ENCODE measurements at regions not wholly inside any gene's neighbourhood (a gene's known extent, or its start where the extent isn't known, plus 50 kb on each side); places are given as distances from the start of the nearest gene placed in this dataset.

- Histone ChIP-seq H3K9me3 (ENCODE audit: severe bottlenecking) (no peaks in the 10 kb centered on the region), H3K36me3 (no peaks in the 10 kb centered on the region), H3K4me3 (ENCODE audit: low read depth, low read length) (no peak overlapping the region), H3K27me3 (ENCODE audit: insufficient read depth, low read depth, severe bottlenecking) (peaks cover 75% of the 10 kb centered on the region), H3K27ac (no peak overlapping the region)
- TF ChIP-seq CTCF (IDR thresholded peaks at IDR 0.05; ENCODE audit: low read depth, low read length), result no peak
- DNase-seq, result no peak
Observed at GRCh38 chr3:46120983-46121382, 87.1 kb downstream of the CCR1 start.

GRCh38 chr3:46119709-46120498, 88.2 kb downstream of the CCR1 start:
- Histone ChIP-seq H3K4me3 (ENCODE audit: low read depth, low read length) (no peak overlapping the region), H3K9me3 (ENCODE audit: severe bottlenecking) (no peaks in the 10 kb centered on the region), H3K27me3 (ENCODE audit: insufficient read depth, low read depth, severe bottlenecking) (peaks cover 76% of the 10 kb centered on the region), H3K27ac (no peak overlapping the region), H3K36me3 (no peaks in the 10 kb centered on the region)
- TF ChIP-seq CTCF (IDR thresholded peaks at IDR 0.05; ENCODE audit: low read depth, low read length), result no peak
- DNase-seq, result no peak

GRCh38 chr3:46119253-46119652, 88.9 kb downstream of the CCR1 start:
- peaks cover 76% of the 10 kb centered on the region for H3K27me3 ChIP-seq (ENCODE audit: insufficient read depth, low read depth, severe bottlenecking)
- H3K36me3 ChIP-seq, result no peaks in the 10 kb centered on the region
- H3K4me3 ChIP-seq (ENCODE audit: low read depth, low read length), result no peak overlapping the region
- H3K9me3 ChIP-seq (ENCODE audit: severe bottlenecking), result no peaks in the 10 kb centered on the region
- no peak overlapping the region for H3K27ac ChIP-seq
- no peak for TF ChIP-seq CTCF (IDR thresholded peaks at IDR 0.05; ENCODE audit: low read depth, low read length)
- DNase-seq, result no peak

GRCh38 chr3:46116996-46117395, 89.7 kb upstream of the XCR1 start:
- no peak for TF ChIP-seq CTCF (IDR thresholded peaks at IDR 0.05; ENCODE audit: low read depth, low read length)
- no peak for DNase-seq
- H3K9me3 ChIP-seq (ENCODE audit: severe bottlenecking), result no peaks in the 10 kb centered on the region
- H3K36me3 ChIP-seq, result no peaks in the 10 kb centered on the region
- H3K27me3 ChIP-seq (ENCODE audit: insufficient read depth, low read depth, severe bottlenecking), result peaks cover 77% of the 10 kb centered on the region
- no peak overlapping the region for H3K27ac ChIP-seq
- H3K4me3 ChIP-seq (ENCODE audit: low read depth, low read length), result no peak overlapping the region

GRCh38 chr3:46114323-46114988, 87.2 kb upstream of the XCR1 start:
- DNase-seq, result no peak
- H3K27me3 ChIP-seq (ENCODE audit: insufficient read depth, low read depth, severe bottlenecking), result peaks cover 79% of the 10 kb centered on the region
- H3K36me3 ChIP-seq, result no peaks in the 10 kb centered on the region
- no peaks in the 10 kb centered on the region for H3K9me3 ChIP-seq (ENCODE audit: severe bottlenecking)
- H3K4me3 ChIP-seq (ENCODE audit: low read depth, low read length), result no peak overlapping the region
- H3K27ac ChIP-seq, result no peak overlapping the region
- no peak for TF ChIP-seq CTCF (IDR thresholded peaks at IDR 0.05; ENCODE audit: low read depth, low read length)

All from WERI-Rb-1 (cell line).